ENCODE measurements at regions not wholly inside any gene's neighbourhood (a gene's known extent, or its start where the extent isn't known, plus 50 kb on each side); places are given as distances from the start of the nearest gene placed in this dataset.

DNA sequence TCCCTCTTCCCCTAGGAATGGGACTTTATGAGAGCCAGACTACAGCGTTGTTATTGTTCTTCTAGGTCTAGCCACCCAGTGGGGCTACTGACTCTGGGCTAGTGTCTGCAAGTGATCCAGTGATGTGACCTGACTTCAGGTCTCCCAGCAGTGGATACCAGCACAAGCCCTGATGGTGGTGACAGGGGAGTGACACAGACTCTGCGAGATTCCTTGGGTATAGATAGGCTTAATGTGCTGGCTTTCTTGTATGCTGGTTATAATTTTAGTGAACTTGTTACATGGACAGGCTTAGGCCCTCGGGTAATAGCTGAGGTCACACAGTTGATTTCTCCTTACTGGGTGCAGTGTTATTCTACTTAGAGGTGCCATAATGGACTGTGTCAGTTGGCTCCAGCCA lies 106.9 kb downstream of the TBC1D30 start:
- Histone ChIP-seq H3K27ac (ENCODE audit: low read depth, low read length) (no peak overlapping the region), H3K9ac (ENCODE audit: low read depth, low read length) (no peak overlapping the region), H3K4me3 (ENCODE audit: low read length) (no peak overlapping the region), H3K9me3 (ENCODE audit: insufficient read depth, low read depth, low read length) (no peaks in the 10 kb centered on the region), H3K27me3 (ENCODE audit: insufficient read depth, low read length) (no peaks in the 10 kb centered on the region), H3K36me3 (ENCODE audit: insufficient read depth, low read length) (no peaks in the 10 kb centered on the region), H3K4me1 (ENCODE audit: insufficient read depth, low read length) (peaks cover 9% of the 10 kb centered on the region)
- 92% methylated on average over 3 of the region's 3 CpGs for WGBS

DNA sequence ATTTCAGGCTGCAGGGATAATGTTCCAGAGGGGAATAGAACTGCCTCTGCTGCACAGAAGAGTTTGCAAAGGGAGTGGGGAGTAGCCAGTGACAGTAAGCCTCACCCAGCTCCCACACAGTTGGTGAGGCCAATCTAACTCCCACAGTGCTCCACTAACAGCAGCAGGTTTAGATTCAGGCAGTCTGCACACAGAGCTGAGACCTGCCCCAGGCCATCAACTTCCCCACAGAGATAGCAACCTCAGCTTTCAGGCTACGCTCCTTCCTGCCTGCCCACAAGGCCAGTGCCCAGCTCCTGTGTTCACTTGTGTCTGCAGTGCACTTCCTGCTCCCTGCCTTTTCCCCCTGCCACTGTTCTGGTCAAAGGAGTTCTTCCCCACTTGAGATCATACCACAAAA lies 107.5 kb downstream of the TBC1D30 start:
- Histone ChIP-seq H3K4me1 (ENCODE audit: insufficient read depth, low read length) (peaks cover 9% of the 10 kb centered on the region), H3K36me3 (ENCODE audit: insufficient read depth, low read length) (no peaks in the 10 kb centered on the region), H3K27ac (ENCODE audit: low read depth, low read length) (no peak overlapping the region), H3K9me3 (ENCODE audit: insufficient read depth, low read depth, low read length) (no peaks in the 10 kb centered on the region), H3K27me3 (ENCODE audit: insufficient read depth, low read length) (no peaks in the 10 kb centered on the region), H3K9ac (ENCODE audit: low read depth, low read length) (no peak overlapping the region), H3K4me3 (ENCODE audit: low read length) (no peak overlapping the region)
- 79% methylated on average over 1 of the region's 1 CpG for WGBS

DNA sequence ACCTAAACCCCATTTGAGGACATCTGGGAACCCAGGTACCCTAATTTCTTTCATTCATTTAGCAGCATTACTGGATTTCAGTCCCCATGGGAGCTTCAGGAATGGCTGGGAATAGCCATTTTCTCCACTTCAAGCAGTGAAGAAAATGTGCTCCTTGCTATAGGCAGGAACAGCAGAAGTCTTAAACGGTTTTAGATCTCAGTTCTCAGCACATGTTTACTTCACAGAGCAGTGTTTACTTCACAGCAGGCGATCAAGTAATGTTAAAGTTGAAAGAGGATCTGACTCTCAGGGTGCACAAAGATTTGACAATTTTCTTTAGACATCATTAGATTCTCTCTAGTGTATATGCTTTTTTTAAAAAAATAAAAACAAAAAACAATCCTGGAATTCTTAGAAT lies 109.3 kb downstream of the TBC1D30 start:
- WGBS: 64% methylated on average over 2 of the region's 2 CpGs

DNA sequence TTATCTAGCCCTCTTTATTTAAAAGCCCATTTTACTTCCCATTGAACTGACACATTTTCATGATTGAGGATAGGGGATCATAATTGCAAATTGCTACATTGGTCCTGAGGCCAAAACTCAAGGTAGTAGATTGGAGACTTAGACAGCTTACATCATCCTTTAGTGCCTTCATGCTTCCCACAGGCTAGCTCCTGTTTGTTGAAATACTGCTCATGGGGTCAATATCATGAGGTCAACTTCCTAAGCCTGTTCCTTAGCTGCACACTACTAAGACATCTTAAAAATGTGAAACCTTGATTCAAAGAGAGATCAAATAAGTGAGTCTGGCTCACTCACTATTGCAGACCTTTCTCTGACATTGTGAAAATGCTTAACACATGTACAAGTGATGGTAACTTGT lies 113.0 kb downstream of the TBC1D30 start:
- Histone ChIP-seq H3K4me1 (ENCODE audit: insufficient read depth, low read length) (peaks cover 9% of the 10 kb centered on the region), H3K4me3 (ENCODE audit: low read length) (no peak overlapping the region), H3K27ac (ENCODE audit: low read depth, low read length) (no peak overlapping the region), H3K36me3 (ENCODE audit: insufficient read depth, low read length) (no peaks in the 10 kb centered on the region), H3K9ac (ENCODE audit: low read depth, low read length) (no peak overlapping the region), H3K27me3 (ENCODE audit: insufficient read depth, low read length) (no peaks in the 10 kb centered on the region), H3K9me3 (ENCODE audit: insufficient read depth, low read depth, low read length) (no peaks in the 10 kb centered on the region)

More for the DNA sequence above, 109.3 kb downstream of the TBC1D30 start:
- H3K36me3 ChIP-seq (ENCODE audit: insufficient read depth, low read length): no peaks in the 10 kb centered on the region
- H3K4me1 ChIP-seq (ENCODE audit: insufficient read depth, low read length): peaks cover 9% of the 10 kb centered on the region
- H3K9me3 ChIP-seq (ENCODE audit: insufficient read depth, low read depth, low read length): no peaks in the 10 kb centered on the region
- H3K27ac ChIP-seq (ENCODE audit: low read depth, low read length): no peak overlapping the region
- no peaks in the 10 kb centered on the region for H3K27me3 ChIP-seq (ENCODE audit: insufficient read depth, low read length)
- H3K9ac ChIP-seq (ENCODE audit: low read depth, low read length): no peak overlapping the region
- H3K4me3 ChIP-seq (ENCODE audit: low read length): no peak overlapping the region

DNA sequence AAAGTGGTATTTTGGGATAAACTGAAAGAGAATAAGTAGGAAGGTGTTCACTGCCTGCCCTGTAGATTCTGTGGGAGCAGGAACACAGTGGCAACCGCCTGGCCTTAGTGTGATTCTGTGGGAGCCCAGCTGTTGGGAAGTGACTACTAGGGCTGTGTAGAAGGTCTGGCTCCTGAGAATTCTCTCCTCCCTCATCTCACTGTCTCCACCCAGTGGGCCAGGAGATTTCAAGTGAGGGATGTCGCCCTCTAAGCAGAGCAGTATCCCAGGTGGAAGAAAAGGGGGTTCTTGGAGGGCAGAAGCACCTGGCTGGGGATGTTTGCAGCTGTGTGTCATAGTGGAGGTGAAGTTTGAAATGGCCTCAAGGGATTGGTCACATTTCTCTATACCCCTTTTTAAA lies 113.7 kb downstream of the TBC1D30 start:
- Histone ChIP-seq H3K9ac (ENCODE audit: low read depth, low read length) (no peak overlapping the region), H3K9me3 (ENCODE audit: insufficient read depth, low read depth, low read length) (no peaks in the 10 kb centered on the region), H3K4me1 (ENCODE audit: insufficient read depth, low read length) (peaks cover 9% of the 10 kb centered on the region), H3K36me3 (ENCODE audit: insufficient read depth, low read length) (no peaks in the 10 kb centered on the region), H3K4me3 (ENCODE audit: low read length) (no peak overlapping the region), H3K27ac (ENCODE audit: low read depth, low read length) (no peak overlapping the region), H3K27me3 (ENCODE audit: insufficient read depth, low read length) (no peaks in the 10 kb centered on the region)
- 75% methylated on average over 2 of the region's 2 CpGs for WGBS

DNA sequence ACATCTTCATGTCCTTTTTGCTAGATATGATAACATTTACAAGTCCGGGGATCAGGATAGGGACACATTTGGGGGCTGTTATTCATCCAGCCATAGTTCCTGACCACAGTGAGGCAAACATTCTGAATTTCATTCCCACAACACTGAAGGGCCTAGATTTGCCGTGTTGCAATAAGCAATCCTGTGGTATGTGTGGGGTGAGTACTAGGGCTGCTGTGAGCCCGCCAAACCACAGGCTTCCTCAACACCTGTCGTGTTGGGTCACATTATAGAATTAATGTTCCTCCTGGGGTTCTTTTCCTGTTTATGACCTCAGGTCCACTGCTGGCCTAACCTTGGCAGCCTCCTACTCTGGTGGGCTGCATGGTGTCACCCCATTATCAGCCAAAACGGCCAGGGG lies 119.2 kb downstream of the TBC1D30 start:
- WGBS: 80% methylated on average over 4 of the region's 5 CpGs
- no peak overlapping the region for H3K4me3 ChIP-seq (ENCODE audit: low read length)

DNA sequence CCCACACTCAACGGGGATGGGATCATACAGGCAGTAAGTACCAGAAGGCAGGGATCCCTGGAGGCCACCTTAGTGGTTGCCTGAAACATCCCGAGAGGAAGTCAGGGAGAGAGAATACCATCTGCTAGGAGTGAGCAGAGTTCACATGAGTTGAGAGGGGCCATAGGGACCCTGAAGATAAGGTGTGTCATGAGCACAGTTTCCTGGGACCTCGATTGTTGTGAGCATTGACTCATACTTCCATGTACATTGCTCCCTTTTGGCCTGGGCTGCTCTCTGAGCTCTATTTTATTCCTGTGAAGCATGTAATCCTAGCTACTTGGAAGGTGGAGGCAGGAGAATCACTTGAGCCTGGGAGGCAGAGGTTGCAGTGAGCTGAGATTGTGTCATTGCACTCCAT lies 120.5 kb downstream of the TBC1D30 start:
- 90% methylated on average over 3 of the region's 3 CpGs for WGBS
- Histone ChIP-seq H3K9ac (ENCODE audit: low read depth, low read length) (no peak overlapping the region), H3K27me3 (ENCODE audit: insufficient read depth, low read length) (no peaks in the 10 kb centered on the region), H3K27ac (ENCODE audit: low read depth, low read length) (no peak overlapping the region), H3K4me3 (ENCODE audit: low read length) (no peak overlapping the region), H3K36me3 (ENCODE audit: insufficient read depth, low read length) (no peaks in the 10 kb centered on the region), H3K4me1 (ENCODE audit: insufficient read depth, low read length) (no peaks in the 10 kb centered on the region), H3K9me3 (ENCODE audit: insufficient read depth, low read depth, low read length) (no peaks in the 10 kb centered on the region)

More for the DNA sequence above, 119.2 kb downstream of the TBC1D30 start:
- Histone ChIP-seq H3K36me3 (ENCODE audit: insufficient read depth, low read length) (no peaks in the 10 kb centered on the region), H3K9me3 (ENCODE audit: insufficient read depth, low read depth, low read length) (no peaks in the 10 kb centered on the region), H3K9ac (ENCODE audit: low read depth, low read length) (no peak overlapping the region), H3K27ac (ENCODE audit: low read depth, low read length) (no peak overlapping the region), H3K4me1 (ENCODE audit: insufficient read depth, low read length) (no peaks in the 10 kb centered on the region), H3K27me3 (ENCODE audit: insufficient read depth, low read length) (no peaks in the 10 kb centered on the region)

DNA sequence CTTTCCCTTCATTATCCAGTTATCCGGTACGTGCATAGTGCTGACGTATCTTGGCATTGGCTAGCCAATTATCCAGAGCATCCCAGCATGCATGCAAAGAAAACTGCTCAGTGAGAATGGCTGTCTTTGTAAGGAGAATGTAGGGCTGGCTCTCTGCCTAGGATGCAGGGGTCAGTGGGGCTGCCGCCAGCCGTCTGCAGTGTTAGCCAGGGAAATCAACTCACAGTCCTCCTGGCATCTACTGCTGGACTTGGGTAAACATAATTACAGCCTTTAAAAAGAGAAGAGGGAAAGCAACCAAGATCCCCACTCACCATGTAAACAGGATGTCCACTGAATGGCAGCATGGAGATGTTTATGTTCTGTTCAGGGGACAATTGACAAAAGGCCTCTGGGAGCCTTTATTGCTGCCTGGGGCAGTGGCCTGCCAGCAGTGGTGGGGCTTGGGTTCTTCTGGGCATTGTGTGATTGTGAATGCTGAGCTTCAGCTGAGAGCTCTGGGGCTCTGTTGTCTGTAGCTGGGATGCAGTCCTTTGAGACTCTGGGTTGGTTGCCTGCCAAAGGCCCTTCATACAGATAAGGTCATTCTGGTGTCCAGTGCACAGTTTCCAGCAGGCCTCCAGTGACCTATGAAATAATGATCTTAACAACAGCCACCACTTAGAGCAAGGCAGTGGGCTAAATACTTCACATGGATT lies 121.8 kb downstream of the TBC1D30 start:
- H3K27ac ChIP-seq (ENCODE audit: low read depth, low read length): no peak overlapping the region
- H3K27me3 ChIP-seq (ENCODE audit: insufficient read depth, low read length): no peaks in the 10 kb centered on the region
- 92% methylated on average over 5 of the region's 5 CpGs for WGBS
- no peaks in the 10 kb centered on the region for H3K36me3 ChIP-seq (ENCODE audit: insufficient read depth, low read length)
- no peak overlapping the region for H3K4me3 ChIP-seq (ENCODE audit: low read length)
- H3K9me3 ChIP-seq (ENCODE audit: insufficient read depth, low read depth, low read length): no peaks in the 10 kb centered on the region
- H3K9ac ChIP-seq (ENCODE audit: low read depth, low read length): no peak overlapping the region
- H3K4me1 ChIP-seq (ENCODE audit: insufficient read depth, low read length): no peaks in the 10 kb centered on the region

DNA sequence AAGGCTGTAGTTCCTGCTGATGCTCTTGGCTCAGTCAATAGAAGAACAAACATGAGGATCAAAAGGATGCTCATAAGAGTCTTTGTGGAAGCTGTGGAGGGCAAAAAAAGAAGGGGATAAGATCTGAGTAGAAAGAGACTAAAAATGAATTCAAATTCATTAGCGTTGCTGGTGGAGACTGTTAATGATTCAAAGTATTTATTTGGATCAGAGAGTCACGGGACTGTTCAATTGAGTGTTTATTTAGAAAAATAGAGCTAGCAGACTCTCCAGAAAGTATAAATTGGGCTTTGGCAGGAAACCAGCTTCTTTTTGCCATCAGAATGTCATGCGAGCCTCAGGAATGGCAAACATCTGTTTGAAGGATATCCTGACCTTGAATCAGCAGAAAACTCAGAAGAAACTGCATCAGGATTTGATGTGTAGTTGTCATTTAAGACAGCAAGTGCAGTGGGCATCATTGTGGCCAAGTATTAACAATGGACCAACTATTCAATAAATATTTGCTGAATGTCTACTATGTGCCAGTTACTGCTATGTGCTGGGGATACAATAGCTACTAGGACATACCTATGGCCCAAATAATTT lies 126.4 kb downstream of the TBC1D30 start:
- no peaks in the 10 kb centered on the region for H3K9me3 ChIP-seq (ENCODE audit: insufficient read depth, low read depth, low read length)
- WGBS: 93% methylated on average over 3 of the region's 3 CpGs
- H3K27me3 ChIP-seq (ENCODE audit: insufficient read depth, low read length): no peaks in the 10 kb centered on the region
- no peak overlapping the region for H3K9ac ChIP-seq (ENCODE audit: low read depth, low read length)
- no peak overlapping the region for H3K27ac ChIP-seq (ENCODE audit: low read depth, low read length)
- H3K36me3 ChIP-seq (ENCODE audit: insufficient read depth, low read length): no peaks in the 10 kb centered on the region
- H3K4me1 ChIP-seq (ENCODE audit: insufficient read depth, low read length): peaks cover 4% of the 10 kb centered on the region
- H3K4me3 ChIP-seq (ENCODE audit: low read length): no peak overlapping the region

DNA sequence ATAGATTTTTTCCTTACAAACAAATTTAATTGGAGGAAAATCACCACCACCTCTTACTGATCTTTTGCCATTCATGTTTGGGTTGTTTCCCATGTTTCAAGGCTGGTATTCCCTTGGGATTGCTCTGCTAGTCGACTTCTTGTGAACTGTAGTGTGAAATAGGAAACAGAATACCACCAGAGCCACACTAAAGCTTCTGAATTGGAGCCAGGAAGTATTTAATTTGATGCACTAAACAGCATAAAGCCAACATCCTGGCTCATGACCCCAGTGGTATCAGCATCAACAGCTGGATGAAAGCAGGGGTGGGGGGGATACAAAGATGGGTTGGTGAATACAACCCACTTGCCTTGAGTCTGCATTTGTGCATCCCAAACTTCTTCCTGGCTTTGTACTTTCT lies 127.5 kb downstream of the TBC1D30 start:
- H3K9ac ChIP-seq (ENCODE audit: low read depth, low read length): no peak overlapping the region
- peaks cover 6% of the 10 kb centered on the region for H3K4me1 ChIP-seq (ENCODE audit: insufficient read depth, low read length)
- H3K4me3 ChIP-seq (ENCODE audit: low read length): no peak overlapping the region
- H3K27ac ChIP-seq (ENCODE audit: low read depth, low read length): no peak overlapping the region
- no peaks in the 10 kb centered on the region for H3K36me3 ChIP-seq (ENCODE audit: insufficient read depth, low read length)
- H3K9me3 ChIP-seq (ENCODE audit: insufficient read depth, low read depth, low read length): no peaks in the 10 kb centered on the region
- H3K27me3 ChIP-seq (ENCODE audit: insufficient read depth, low read length): no peaks in the 10 kb centered on the region
- 78% methylated on average over 1 of the region's 1 CpG for WGBS

DNA sequence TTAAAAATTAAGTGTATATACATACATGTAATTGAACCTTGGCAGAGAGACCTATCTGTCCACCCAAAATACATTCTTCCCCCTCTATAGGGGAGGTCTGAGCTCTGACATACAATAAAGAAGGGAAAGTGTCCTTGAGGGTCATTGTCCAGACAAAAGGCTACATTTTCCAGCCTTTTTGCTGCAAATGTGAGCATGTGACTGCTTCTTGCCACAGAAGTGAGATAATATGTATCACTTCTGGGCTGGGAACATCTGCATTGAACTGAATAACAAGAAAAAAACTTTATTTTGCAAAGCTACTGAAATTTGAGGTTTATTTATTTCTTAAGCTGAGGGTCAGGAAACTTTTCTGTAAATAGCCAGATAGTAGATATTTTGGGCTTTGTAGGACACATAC lies 131.3 kb downstream of the TBC1D30 start:
- no peak overlapping the region for H3K4me3 ChIP-seq (ENCODE audit: low read length)
- no peaks in the 10 kb centered on the region for H3K27me3 ChIP-seq (ENCODE audit: insufficient read depth, low read length)
- no peaks in the 10 kb centered on the region for H3K9me3 ChIP-seq (ENCODE audit: insufficient read depth, low read depth, low read length)
- no peak overlapping the region for H3K27ac ChIP-seq (ENCODE audit: low read depth, low read length)
- H3K9ac ChIP-seq (ENCODE audit: low read depth, low read length): no peak overlapping the region
- no peaks in the 10 kb centered on the region for H3K36me3 ChIP-seq (ENCODE audit: insufficient read depth, low read length)
- peaks cover 6% of the 10 kb centered on the region for H3K4me1 ChIP-seq (ENCODE audit: insufficient read depth, low read length)

DNA sequence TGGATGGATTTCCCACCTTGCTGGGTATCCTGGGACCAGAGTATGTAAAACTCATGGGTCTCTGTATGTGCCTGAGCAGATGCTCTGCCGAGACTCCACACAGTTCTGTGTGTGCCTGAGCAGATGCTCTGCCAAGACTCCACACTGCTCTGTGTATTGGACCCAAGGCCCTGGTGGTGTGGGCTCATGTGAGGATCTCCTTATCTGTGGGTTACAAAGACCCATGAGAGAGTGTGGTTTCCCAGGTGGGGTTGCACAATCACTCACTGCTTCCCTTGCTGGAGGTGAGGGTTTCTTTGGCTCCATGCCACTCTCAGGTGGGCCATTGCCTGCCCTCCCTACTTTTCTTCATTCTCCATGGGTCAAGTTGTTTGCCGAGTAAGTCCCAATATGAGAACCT lies 141.5 kb downstream of the TBC1D30 start:
- WGBS: 53% methylated on average over 1 of the region's 2 CpGs

More for the DNA sequence above, 141.5 kb downstream of the TBC1D30 start:
- Histone ChIP-seq H3K4me1 (ENCODE audit: insufficient read depth, low read length) (peaks cover 9% of the 10 kb centered on the region; the same call in 1 of the 2 replicates), H3K9ac (ENCODE audit: low read depth, low read length) (no peak overlapping the region), H3K27ac (ENCODE audit: low read depth, low read length) (no peak overlapping the region), H3K36me3 (ENCODE audit: insufficient read depth, low read length) (no peaks in the 10 kb centered on the region), H3K9me3 (ENCODE audit: insufficient read depth, low read depth, low read length) (no peaks in the 10 kb centered on the region), H3K4me3 (ENCODE audit: low read length) (no peak overlapping the region), H3K27me3 (ENCODE audit: insufficient read depth, low read length) (no peaks in the 10 kb centered on the region)
